ENCODE measurements at regions not wholly inside any gene's neighbourhood (a gene's known extent, or its start where the extent isn't known, plus 50 kb on each side); places are given as distances from the start of the nearest gene placed in this dataset.

- TF ChIP-seq Cebpa-rat (IDR thresholded peaks at IDR 0.05), result no peak
- H3K9ac ChIP-seq, result no peak overlapping the region
- no peak overlapping the region for H3K4me3 ChIP-seq
- H3K36me3 ChIP-seq, result peaks cover 0 to 62% (median 19%) of the 10 kb centered on the region in 11 experiments; a peak in 11 of 22 replicates
- peaks cover 22 to 36% (median 34%) of the 10 kb centered on the region in 11 experiments for H3K9me3 ChIP-seq (replicated peaks in 1 of 11)
- H3K4me2 ChIP-seq, result no peak overlapping the region
- peaks cover 0 to 5% (median 0%) of the 10 kb centered on the region in 10 experiments; a peak in 2 of 20 replicates for H3K4me1 ChIP-seq
- no peaks in the 10 kb centered on the region for H3K27me3 ChIP-seq
- H3K27ac ChIP-seq, result no peak overlapping the region
- H4K20me1 ChIP-seq, result peaks cover 0 to 62% (median 0%) of the 10 kb centered on the region in 11 experiments; a peak in 5 of 22 replicates
Measured at GRCh38 chr22:49603016-49603415, 224.7 kb downstream of the BRD1 start.

DNA sequence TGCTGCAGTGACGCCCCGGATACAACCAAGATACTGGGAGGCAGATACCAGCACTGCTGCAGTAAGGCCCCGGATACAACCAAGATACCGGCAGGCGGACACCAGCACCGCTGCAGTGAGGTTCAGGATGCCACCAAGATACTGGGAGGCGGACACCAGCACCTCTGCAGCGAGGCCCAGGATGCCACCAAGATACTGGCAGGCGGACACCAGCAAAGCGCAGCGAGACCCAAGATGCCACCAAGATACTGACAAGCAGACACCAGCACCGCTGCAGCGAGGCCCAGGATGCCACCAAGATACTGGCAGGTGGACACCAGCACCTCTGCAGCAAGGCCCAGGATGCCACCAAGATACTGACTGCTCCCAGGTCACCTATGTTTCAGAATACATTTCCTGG, 225.2 kb downstream of the BRD1 start:
- Histone ChIP-seq H3K27me3 (no peaks in the 10 kb centered on the region), H3K36me3 (peaks cover 0 to 61% (median 14%) of the 10 kb centered on the region in 11 experiments; a peak in 11 of 22 replicates), H3K4me3 (no peak overlapping the region), H3K9ac (no peak overlapping the region), H4K20me1 (peaks cover 0 to 60% (median 0%) of the 10 kb centered on the region in 11 experiments; a peak in 5 of 22 replicates), H3K9me3 (replicated peaks in 1 of 11) (peaks cover 22 to 36% (median 34%) of the 10 kb centered on the region in 11 experiments), H3K4me1 (peaks cover 0 to 5% (median 0%) of the 10 kb centered on the region in 10 experiments; a peak in 2 of 20 replicates), H3K4me2 (no peak overlapping the region), H3K27ac (no peak overlapping the region)
- TF ChIP-seq Cebpa-rat (IDR thresholded peaks at IDR 0.05), result no peak

DNA sequence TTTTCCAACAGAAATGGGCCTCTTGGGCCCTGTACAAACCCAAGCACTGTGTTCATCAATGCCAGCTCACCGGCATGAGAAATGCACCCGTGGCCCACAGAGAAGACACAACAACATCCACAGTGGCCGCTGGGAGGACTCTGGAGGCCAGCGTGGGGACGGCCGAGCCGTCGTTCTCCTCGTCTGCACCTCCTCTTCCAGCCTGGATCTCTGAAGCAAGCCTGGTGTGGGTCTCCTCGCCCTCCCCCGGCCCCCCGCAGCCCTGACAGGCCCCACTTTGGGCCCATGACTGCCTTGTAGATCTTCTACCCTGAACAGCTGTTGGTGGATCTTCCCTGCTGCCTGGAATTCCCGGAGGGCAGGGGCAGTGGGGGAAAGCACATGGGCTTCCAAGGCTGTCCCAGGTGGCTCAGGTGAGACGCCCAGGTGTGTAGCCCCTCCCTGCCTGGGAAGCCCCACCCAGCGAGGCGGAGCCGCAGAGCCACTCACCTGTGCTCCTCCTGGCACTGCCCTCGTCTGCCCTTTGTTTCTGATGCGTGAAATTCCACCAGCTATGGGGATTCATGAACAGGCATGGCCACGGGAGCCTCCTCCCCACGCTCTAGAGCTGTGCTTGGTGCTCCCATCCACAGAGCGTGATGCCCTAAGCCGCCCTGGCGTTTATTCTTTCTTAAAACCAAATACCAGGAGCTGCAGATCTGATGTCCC, 225.9 kb downstream of the BRD1 start:
- H3K4me3 ChIP-seq, result no peak overlapping the region
- no peak overlapping the region for H3K27ac ChIP-seq
- H3K4me1 ChIP-seq, result peaks cover 0 to 5% (median 0%) of the 10 kb centered on the region in 10 experiments; a peak in 2 of 20 replicates
- peaks cover 0 to 62% (median 14%) of the 10 kb centered on the region in 11 experiments; a peak in 11 of 22 replicates for H3K36me3 ChIP-seq
- H4K20me1 ChIP-seq, result peaks cover 0 to 56% (median 0%) of the 10 kb centered on the region in 11 experiments; a peak in 5 of 22 replicates
- no peak overlapping the region; a peak in 1 of 22 replicates for H3K9ac ChIP-seq
- peaks cover 22 to 36% (median 34%) of the 10 kb centered on the region in 11 experiments for H3K9me3 ChIP-seq (replicated peaks in 1 of 11)
- TF ChIP-seq Cebpa-rat (IDR thresholded peaks at IDR 0.05), result no peak
- H3K27me3 ChIP-seq, result no peaks in the 10 kb centered on the region
- no peak overlapping the region for H3K4me2 ChIP-seq

DNA sequence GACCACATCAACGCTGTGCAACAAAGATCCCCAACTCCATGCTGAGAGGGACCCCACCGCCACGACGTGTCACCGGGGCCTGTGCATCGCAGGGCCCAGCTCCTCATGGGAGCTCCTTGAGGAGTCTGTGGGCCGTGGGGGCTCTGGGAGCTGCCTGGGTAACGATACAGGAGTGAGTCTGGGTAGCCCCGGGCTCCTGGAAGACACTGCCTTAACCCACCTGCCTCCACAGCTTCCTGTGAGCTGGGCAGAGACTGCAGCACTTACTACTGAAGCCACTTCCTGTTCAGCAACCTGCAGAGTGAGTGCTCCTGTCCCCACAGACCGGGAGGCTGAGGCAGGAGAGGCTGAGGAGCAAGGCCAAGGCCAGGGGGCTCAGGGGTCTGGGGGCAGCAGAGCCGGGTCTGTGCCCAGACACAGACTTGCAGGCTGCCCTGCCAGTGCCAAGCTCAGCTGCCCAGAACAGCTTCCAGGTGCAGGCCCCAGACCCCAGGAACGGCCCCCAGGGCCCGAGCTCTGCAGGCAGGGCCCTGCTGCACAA, 226.7 kb downstream of the BRD1 start:
- no peak for TF ChIP-seq Cebpa-rat (IDR thresholded peaks at IDR 0.05)
- peaks cover 15 to 32% (median 28%) of the 10 kb centered on the region in 11 experiments for H3K9me3 ChIP-seq (replicated peaks in 1 of 11)
- no peaks in the 10 kb centered on the region for H3K27me3 ChIP-seq
- peaks cover 0 to 5% (median 0%) of the 10 kb centered on the region in 10 experiments; a peak in 2 of 20 replicates for H3K4me1 ChIP-seq
- peaks cover 0 to 61% (median 0%) of the 10 kb centered on the region in 11 experiments; a peak in 5 of 22 replicates for H4K20me1 ChIP-seq
- peak overlapping the region in 1 of 11 experiments; percentile 24; a peak in 1 of 22 replicates for H3K9ac ChIP-seq
- no peak overlapping the region; a peak in 1 of 22 replicates for H3K27ac ChIP-seq
- H3K36me3 ChIP-seq, result peaks cover 0 to 61% (median 19%) of the 10 kb centered on the region in 11 experiments; a peak in 13 of 22 replicates
- H3K4me3 ChIP-seq, result no peak overlapping the region
- no peak overlapping the region for H3K4me2 ChIP-seq

- no peak for TF ChIP-seq Cebpa-rat (IDR thresholded peaks at IDR 0.05)
- H3K36me3 ChIP-seq, result peaks cover 0 to 66% (median 24%) of the 10 kb centered on the region in 11 experiments; a peak in 14 of 22 replicates
- no peak overlapping the region for H3K4me2 ChIP-seq
- no peak overlapping the region; a peak in 1 of 22 replicates for H3K27ac ChIP-seq
- H3K9me3 ChIP-seq (replicated peaks in 1 of 11), result peaks cover 13 to 32% (median 23%) of the 10 kb centered on the region in 11 experiments
- H3K9ac ChIP-seq, result no peak overlapping the region
- H4K20me1 ChIP-seq, result peaks cover 0 to 62% (median 0%) of the 10 kb centered on the region in 11 experiments; a peak in 5 of 22 replicates
- H3K4me1 ChIP-seq, result peaks cover 0 to 5% (median 0%) of the 10 kb centered on the region in 10 experiments; a peak in 2 of 20 replicates
- no peaks in the 10 kb centered on the region for H3K27me3 ChIP-seq
- H3K4me3 ChIP-seq, result no peak overlapping the region
Measured at GRCh38 chr22:49600468-49600867, 227.2 kb downstream of the BRD1 start.

GRCh38 chr22:49599691-49600455, 227.8 kb downstream of the BRD1 start:
- peaks cover 9 to 30% (median 21%) of the 10 kb centered on the region in 11 experiments for H3K9me3 ChIP-seq (replicated peaks in 1 of 11)
- H3K36me3 ChIP-seq, result peaks cover 0 to 68% (median 30%) of the 10 kb centered on the region in 11 experiments; a peak in 14 of 22 replicates
- H3K27me3 ChIP-seq, result no peaks in the 10 kb centered on the region
- H3K4me3 ChIP-seq, result no peak overlapping the region
- peaks cover 0 to 5% (median 0%) of the 10 kb centered on the region in 10 experiments; a peak in 2 of 20 replicates for H3K4me1 ChIP-seq
- peaks cover 0 to 66% (median 0%) of the 10 kb centered on the region in 11 experiments; a peak in 5 of 22 replicates for H4K20me1 ChIP-seq
- no peak overlapping the region for H3K9ac ChIP-seq
- no peak for TF ChIP-seq Cebpa-rat (IDR thresholded peaks at IDR 0.05)
- H3K27ac ChIP-seq, result no peak overlapping the region
- no peak overlapping the region for H3K4me2 ChIP-seq

DNA sequence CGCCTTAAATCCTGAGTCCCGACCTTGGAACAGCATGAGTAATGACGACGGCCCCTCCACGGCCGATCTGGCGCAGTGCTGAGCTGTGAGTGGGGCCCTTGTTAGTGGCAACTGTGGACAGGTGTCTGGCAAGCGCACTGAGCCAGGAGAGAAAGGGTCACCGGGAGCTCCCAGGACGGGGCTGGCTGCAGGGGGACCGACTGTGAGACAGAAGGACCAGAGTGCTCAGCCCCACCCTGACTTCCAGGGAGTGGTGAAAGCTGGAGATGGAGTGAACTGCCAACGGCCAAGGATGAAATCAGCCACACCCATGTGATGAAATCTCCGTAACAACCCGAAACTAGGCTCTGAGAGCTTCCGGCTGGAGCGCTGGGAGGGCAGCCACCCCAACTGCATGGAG, 228.6 kb downstream of the BRD1 start:
- Histone ChIP-seq H3K9me3 (replicated peaks in 1 of 11) (peaks cover 1 to 30% (median 15%) of the 10 kb centered on the region in 11 experiments), H3K36me3 (peaks cover 0 to 68% (median 34%) of the 10 kb centered on the region in 11 experiments; a peak in 14 of 22 replicates), H3K4me1 (peaks cover 0 to 5% (median 0%) of the 10 kb centered on the region in 10 experiments; a peak in 2 of 20 replicates), H3K4me3 (no peak overlapping the region), H3K9ac (no peak overlapping the region), H3K4me2 (no peak overlapping the region), H3K27me3 (no peaks in the 10 kb centered on the region), H4K20me1 (peaks cover 0 to 67% (median 0%) of the 10 kb centered on the region in 11 experiments; a peak in 5 of 22 replicates), H3K27ac (no peak overlapping the region)
- no peak for TF ChIP-seq Cebpa-rat (IDR thresholded peaks at IDR 0.05)

- H3K9ac ChIP-seq, result no peak overlapping the region
- H3K27ac ChIP-seq, result no peak overlapping the region
- peaks cover 0 to 25% (median 13%) of the 10 kb centered on the region in 11 experiments; a peak in 13 of 22 replicates for H3K9me3 ChIP-seq (replicated peaks in 1 of 11)
- H3K27me3 ChIP-seq, result no peaks in the 10 kb centered on the region
- H4K20me1 ChIP-seq, result peaks cover 0 to 72% (median 0%) of the 10 kb centered on the region in 11 experiments; a peak in 5 of 22 replicates
- peaks cover 0 to 68% (median 36%) of the 10 kb centered on the region in 11 experiments; a peak in 14 of 22 replicates for H3K36me3 ChIP-seq
- no peak overlapping the region for H3K4me3 ChIP-seq
- H3K4me2 ChIP-seq, result no peak overlapping the region
- TF ChIP-seq Cebpa-rat (IDR thresholded peaks at IDR 0.05), result no peak
- H3K4me1 ChIP-seq, result peaks cover 0 to 5% (median 0%) of the 10 kb centered on the region in 10 experiments; a peak in 2 of 20 replicates
Measured at GRCh38 chr22:49598338-49598737, 229.3 kb downstream of the BRD1 start.
